CD4-positive, alpha-beta T cell (primary cell): ENCODE measurements at regions not wholly inside any gene's neighbourhood (a gene's known extent, or its start where the extent isn't known, plus 50 kb on each side); places are given as distances from the start of the nearest gene placed in this dataset.

Source experiments
- ATAC-seq: fragments of 200-7000 bp; cut with Tn5 transposase; one replicate; pipeline ENCODE4 v1.10.0; 2022; ENCODE audit warnings: mild to moderate bottlenecking; ENCODE audit not compliant: poor library complexity
- CTCF ChIA-PET: fragments of 350-600 bp; sonication (Branson Sonifier 250); formaldehyde crosslinking; loops from one replicate; lab custom pipeline; 2021; ENCODE audit warnings: antibody characterized with exemption, inconsistent platforms; lab: Charles Lee
- POLR2A ChIA-PET: fragments of 350-600 bp; sonication (Branson Sonifier 250); formaldehyde crosslinking; loops from one replicate; lab custom pipeline; 2021; ENCODE audit warnings: antibody characterized with exemption, inconsistent platforms; lab: Charles Lee
- DNase-seq, 14 experiments: peaks; one replicate each; pipeline ENCODE4 v3.0.0-alpha.2; 2013 to 2020; ENCODE audit warnings: mixed read lengths in 2 of 14
- H3K27ac ChIP-seq, 2 donors: one replicate each; pipeline versions ENCODE4 v1.5.1 to v1.7.0; 2013; ENCODE audit warnings: low read length in 2 of 2, low read depth in 1 of 2, mild to moderate bottlenecking in 1 of 2
- H3K27me3 ChIP-seq, 2 experiments: 1 replicate in 1 of 2; 2 replicates in 1 of 2; pipeline versions ENCODE4 v1.6.1 to v1.7.0; 2013; ENCODE audit warnings: low read length in 2 of 2, control low read depth in 1 of 2, mild to moderate bottlenecking in 1 of 2, moderate library complexity in 1 of 2; ENCODE audit not compliant: insufficient read depth in 2 of 2, control insufficient read depth in 1 of 2
- H3K36me3 ChIP-seq: one replicate; pipeline ENCODE4 v1.6.1; 2013; ENCODE audit warnings: low read length, control low read depth; ENCODE audit not compliant: insufficient read depth
- H3K4me1 ChIP-seq: one replicate; pipeline ENCODE4 v1.6.1; 2013; ENCODE audit warnings: low read length, control low read depth; ENCODE audit not compliant: insufficient read depth
- H3K4me3 ChIP-seq: one replicate; pipeline ENCODE4 v1.5.1; 2013; ENCODE audit warnings: mild to moderate bottlenecking, low read length, moderate library complexity
- H3K9me3 ChIP-seq, 2 experiments: 1 replicate in 1 of 2; 2 replicates in 1 of 2; pipeline versions ENCODE4 v1.6.1 to v1.7.0; 2013; ENCODE audit warnings: low read length in 2 of 2, mild to moderate bottlenecking in 2 of 2, control low read depth in 1 of 2, moderate library complexity in 1 of 2; ENCODE audit not compliant: control insufficient read depth in 1 of 2, insufficient read depth in 1 of 2
- H3K27ac Mint-ChIP-seq: one replicate; pipeline ENCODE4 v1.8.0; 2020; ENCODE audit warnings: mixed read lengths
- H3K27me3 Mint-ChIP-seq: one replicate; pipeline ENCODE4 v1.8.0; 2021; ENCODE audit warnings: mixed read lengths
- H3K36me3 Mint-ChIP-seq: one replicate; pipeline ENCODE4 v1.8.0; 2021; ENCODE audit warnings: low read depth, mixed read lengths
- H3K4me1 Mint-ChIP-seq: one replicate; pipeline ENCODE4 v1.8.0; 2021; ENCODE audit warnings: low read depth, mixed read lengths
- H3K4me3 Mint-ChIP-seq: one replicate; pipeline ENCODE4 v1.8.0; 2020; ENCODE audit warnings: mild to moderate bottlenecking, mixed read lengths
- H3K9me3 Mint-ChIP-seq: one replicate; pipeline ENCODE4 v1.8.0; 2020; ENCODE audit warnings: mixed read lengths
- CTCF ChIP-seq: fragments of 200-600 bp; IDR thresholded peaks from one replicate; pipeline ENCODE4 v1.8.0; 2022; ENCODE audit warnings: antibody characterized with exemption, mild to moderate bottlenecking
- intact Hi-C, 2 experiments: fragments of 100-400 bp; cut with DNase I in 1 of 2; cut with micrococcal nuclease in 1 of 2; formaldehyde crosslinking; loops; one replicate each; pipeline versions ENCODE4 v1.15.1 to v1.9.0; 2023 to 2025; cut with DNase I, micrococcal nuclease

GRCh38 chr10:47245731-47246350 lies 54.2 kb upstream of the GDF10 start:
- Histone ChIP-seq H3K36me3 (no peaks in the 10 kb centered on the region), H3K4me1 (peaks cover 15% of the 10 kb centered on the region), H3K4me3 (no peak overlapping the region), H3K27ac (no peak overlapping the region), H3K9me3 (no peaks in the 10 kb centered on the region), H3K27me3 (no peaks in the 10 kb centered on the region)
- H3K27ac Mint-ChIP-seq, result no peak overlapping the region
- POLR2A ChIA-PET, result no interaction called here
- H3K9me3 Mint-ChIP-seq, result no peaks in the 10 kb centered on the region
- no peaks in the 10 kb centered on the region for H3K27me3 Mint-ChIP-seq
- no peaks in the 10 kb centered on the region for H3K36me3 Mint-ChIP-seq
- H3K4me3 Mint-ChIP-seq, result no peak overlapping the region
- CTCF ChIA-PET, result no interaction called here
- intact Hi-C loops, result no loop called here
- DNase-seq (no peak), ATAC-seq (no peak)
- TF ChIP-seq CTCF, result no peak
- H3K4me1 Mint-ChIP-seq, result peaks cover 11% of the 10 kb centered on the region

GRCh38 chr10:47246406-47247147 lies 53.4 kb upstream of the GDF10 start:
- Histone ChIP-seq H3K36me3 (no peaks in the 10 kb centered on the region), H3K27me3 (no peaks in the 10 kb centered on the region), H3K9me3 (no peaks in the 10 kb centered on the region), H3K4me3 (no peak overlapping the region), H3K27ac (no peak overlapping the region), H3K4me1 (peaks cover 15% of the 10 kb centered on the region)
- ChIA-PET CTCF (no interaction called here), POLR2A (no interaction called here)
- ATAC-seq, result no peak
- H3K36me3 Mint-ChIP-seq, result no peaks in the 10 kb centered on the region
- no peak overlapping the region for H3K4me3 Mint-ChIP-seq
- H3K27me3 Mint-ChIP-seq, result no peaks in the 10 kb centered on the region
- intact Hi-C loops, result no loop called here
- no peak overlapping the region for H3K27ac Mint-ChIP-seq
- TF ChIP-seq CTCF, result no peak
- DNase-seq, result peak in 1 of 14 experiments; percentile 32
- H3K4me1 Mint-ChIP-seq, result peaks cover 11% of the 10 kb centered on the region
- H3K9me3 Mint-ChIP-seq, result no peaks in the 10 kb centered on the region

GRCh38 chr10:47247148-47248059 lies 52.6 kb upstream of the GDF10 start:
- Mint-ChIP-seq H3K36me3 (no peaks in the 10 kb centered on the region), H3K4me1 (peaks cover 11% of the 10 kb centered on the region), H3K4me3 (no peak overlapping the region), H3K27ac (no peak overlapping the region), H3K27me3 (no peaks in the 10 kb centered on the region), H3K9me3 (no peaks in the 10 kb centered on the region)
- ATAC-seq (no peak), DNase-seq (peak in 1 of 14 experiments; percentile 25)
- peaks cover 12% of the 10 kb centered on the region for H3K4me1 ChIP-seq
- H3K9me3 ChIP-seq, result no peaks in the 10 kb centered on the region
- no peaks in the 10 kb centered on the region for H3K36me3 ChIP-seq
- no peak overlapping the region for H3K4me3 ChIP-seq
- intact Hi-C loops, result no loop called here
- CTCF ChIA-PET, result no interaction called here
- H3K27me3 ChIP-seq, result no peaks in the 10 kb centered on the region
- no peak overlapping the region for H3K27ac ChIP-seq
- POLR2A ChIA-PET, result no interaction called here
- TF ChIP-seq CTCF, result no peak
